Esophagus squamous epithelium (tissue), 5 donors: ENCODE measurements at regions not wholly inside any gene's neighbourhood (a gene's known extent, or its start where the extent isn't known, plus 50 kb on each side); places are given as distances from the start of the nearest gene placed in this dataset.
A peak's percentile ranks its signal among the peaks of the same experiment; 100 is the strongest.

Source experiments
- DNase-seq: peaks from one replicate; lab custom pipeline; 2025; lab: John Stamatoyannopoulos, UW
- H3K27ac ChIP-seq, 4 donors: fragments of 200-600 bp; sonication (generic); one replicate each; pipeline ENCODE4 v1.5.1; 2016 to 2019; ENCODE audit warnings: mild to moderate bottlenecking in 1 of 4
- H3K27me3 ChIP-seq, 4 donors: fragments of 200-600 bp; sonication (generic); 1 replicate in 3 of 4; 2 replicates in 1 of 4; pipeline versions ENCODE4 v1.5.1 to v1.6.0; 2017 to 2021; ENCODE audit warnings: antibody characterized with exemption in 1 of 4
- H3K36me3 ChIP-seq, 3 donors: fragments of 200-600 bp; sonication (generic); one replicate each; pipeline ENCODE4 v1.5.1; 2016 to 2019
- H3K4me1 ChIP-seq, 3 donors: fragments of 200-600 bp; sonication (generic); one replicate each; pipeline ENCODE4 v1.5.1; 2017 to 2019
- H3K4me3 ChIP-seq, 4 donors: fragments of 200-600 bp; sonication (generic); 1 replicate in 3 of 4; 2 replicates in 1 of 4; pipeline ENCODE4 v1.5.1; 2016 to 2019; ENCODE audit warnings: mild to moderate bottlenecking in 2 of 4, moderate library complexity in 1 of 4
- H3K9me3 ChIP-seq, 3 donors: fragments of 200-600 bp; sonication (generic); one replicate each; pipeline ENCODE4 v1.5.1; 2016 to 2019
- POLR2A ChIP-seq, 4 donors: fragments of 450-650 bp; IDR thresholded peaks; one replicate each; pipeline ENCODE4 v1.6.1; 2017; ENCODE audit warnings: antibody characterized with exemption in 4 of 4, mild to moderate bottlenecking in 4 of 4, moderate library complexity in 3 of 4
- WGBS, 2 donors: methylation state at CpG; one replicate each; pipeline ENCODE4 v1.1.5; 2018; 5-methylcytosine and 5-hydroxymethylcytosine counted together
- intact Hi-C: fragments of 100-400 bp; cut with DNase I; formaldehyde crosslinking; loops from one replicate; pipeline ENCODE4 v1.15.0; 2022
- TF ChIP-seq, protein P1 (sequence below), 6 experiments: fragments of 450-650 bp in 4 of 6; fragments of 200-600 bp in 2 of 6; sonication (generic) in 2 of 6; IDR thresholded peaks; one replicate each; pipeline ENCODE4 v1.5.1; 2016 to 2019; ENCODE audit warnings: antibody characterized with exemption in 6 of 6, mild to moderate bottlenecking in 4 of 6, moderate library complexity in 4 of 6
- donor health status: DM: yes; HTN: yes; CAD: no.

DNA sequence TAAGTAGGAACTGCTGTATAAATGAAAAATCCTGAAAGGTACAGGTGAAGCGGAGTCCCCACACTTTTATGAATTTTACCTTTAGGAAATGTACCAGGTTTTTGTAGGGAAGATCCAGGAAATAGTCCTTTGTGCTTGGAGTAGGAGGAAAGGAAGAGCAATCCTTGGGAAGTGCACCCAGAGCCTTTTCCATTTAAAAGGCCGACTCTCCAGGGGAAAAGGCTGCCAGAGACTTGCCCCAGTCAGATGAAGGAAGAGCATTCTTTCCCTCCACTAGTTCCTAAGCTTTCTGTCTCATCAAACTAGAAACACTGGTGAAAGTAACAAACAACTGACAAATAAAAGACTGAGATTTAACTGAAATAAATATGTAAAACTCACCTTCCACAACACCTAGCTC lies 779.4 kb upstream of the CDH6 start:
- Histone ChIP-seq H3K27ac (no peak overlapping the region), H3K4me1 (no peaks in the 10 kb centered on the region), H3K9me3 (peaks cover 0 to 2% (median 0%) of the 10 kb centered on the region in 3 donors), H3K4me3 (no peak overlapping the region), H3K36me3 (no peaks in the 10 kb centered on the region), H3K27me3 (no peaks in the 10 kb centered on the region)
- intact Hi-C loops, result no loop called here
- TF ChIP-seq, protein P1, sequence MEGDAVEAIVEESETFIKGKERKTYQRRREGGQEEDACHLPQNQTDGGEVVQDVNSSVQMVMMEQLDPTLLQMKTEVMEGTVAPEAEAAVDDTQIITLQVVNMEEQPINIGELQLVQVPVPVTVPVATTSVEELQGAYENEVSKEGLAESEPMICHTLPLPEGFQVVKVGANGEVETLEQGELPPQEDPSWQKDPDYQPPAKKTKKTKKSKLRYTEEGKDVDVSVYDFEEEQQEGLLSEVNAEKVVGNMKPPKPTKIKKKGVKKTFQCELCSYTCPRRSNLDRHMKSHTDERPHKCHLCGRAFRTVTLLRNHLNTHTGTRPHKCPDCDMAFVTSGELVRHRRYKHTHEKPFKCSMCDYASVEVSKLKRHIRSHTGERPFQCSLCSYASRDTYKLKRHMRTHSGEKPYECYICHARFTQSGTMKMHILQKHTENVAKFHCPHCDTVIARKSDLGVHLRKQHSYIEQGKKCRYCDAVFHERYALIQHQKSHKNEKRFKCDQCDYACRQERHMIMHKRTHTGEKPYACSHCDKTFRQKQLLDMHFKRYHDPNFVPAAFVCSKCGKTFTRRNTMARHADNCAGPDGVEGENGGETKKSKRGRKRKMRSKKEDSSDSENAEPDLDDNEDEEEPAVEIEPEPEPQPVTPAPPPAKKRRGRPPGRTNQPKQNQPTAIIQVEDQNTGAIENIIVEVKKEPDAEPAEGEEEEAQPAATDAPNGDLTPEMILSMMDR (IDR thresholded peaks at IDR 0.05), result no peak
- no peak for TF ChIP-seq POLR2A (IDR thresholded peaks at IDR 0.05)
- DNase-seq, result no peak
- WGBS, 2 donors, result 57 to 63% methylated on average over 2 of the region's 2 CpGs

GRCh38 chr5:30413540-30413939 lies 779.9 kb upstream of the CDH6 start:
- intact Hi-C loops, result no loop called here
- Histone ChIP-seq H3K9me3 (peaks cover 0 to 2% (median 0%) of the 10 kb centered on the region in 3 donors), H3K27ac (no peak overlapping the region), H3K27me3 (no peaks in the 10 kb centered on the region), H3K4me3 (no peak overlapping the region), H3K36me3 (no peaks in the 10 kb centered on the region), H3K4me1 (no peaks in the 10 kb centered on the region)
- WGBS, 2 donors, result 33 to 42% methylated on average over 2 of the region's 2 CpGs
- TF ChIP-seq POLR2A (IDR thresholded peaks at IDR 0.05), result no peak
- TF ChIP-seq, protein P1 (IDR thresholded peaks at IDR 0.05), result no peak
- no peak for DNase-seq

- H3K4me3 ChIP-seq, result no peak overlapping the region
- no peaks in the 10 kb centered on the region for H3K27me3 ChIP-seq
- TF ChIP-seq, protein P1 (IDR thresholded peaks at IDR 0.05), result no peak
- no peak for TF ChIP-seq POLR2A (IDR thresholded peaks at IDR 0.05)
- no peaks in the 10 kb centered on the region for H3K9me3 ChIP-seq
- no peaks in the 10 kb centered on the region for H3K4me1 ChIP-seq
- H3K36me3 ChIP-seq, result no peaks in the 10 kb centered on the region
- no peak overlapping the region for H3K27ac ChIP-seq
- no peak for DNase-seq
- 26 to 27% methylated on average over 2 of the region's 2 CpGs for WGBS, 2 donors
- intact Hi-C loops, result no loop called here
Measured at GRCh38 chr5:30405821-30406220, 787.7 kb upstream of the CDH6 start.

- no peak overlapping the region for H3K27ac ChIP-seq
- no peaks in the 10 kb centered on the region for H3K27me3 ChIP-seq
- H3K4me1 ChIP-seq, result no peaks in the 10 kb centered on the region
- H3K36me3 ChIP-seq, result no peaks in the 10 kb centered on the region
- 27 to 48% methylated on average over 3 of the region's 3 CpGs for WGBS, 2 donors
- TF ChIP-seq POLR2A (IDR thresholded peaks at IDR 0.05), result no peak
- TF ChIP-seq, protein P1 (IDR thresholded peaks at IDR 0.05), result peak in 1 of 6 experiments; percentile 8
- no peak for DNase-seq
- H3K9me3 ChIP-seq, result no peaks in the 10 kb centered on the region
- H3K4me3 ChIP-seq, result no peak overlapping the region
- intact Hi-C loops, result no loop called here
Measured at GRCh38 chr5:30401479-30402058, 791.9 kb upstream of the CDH6 start.

DNA sequence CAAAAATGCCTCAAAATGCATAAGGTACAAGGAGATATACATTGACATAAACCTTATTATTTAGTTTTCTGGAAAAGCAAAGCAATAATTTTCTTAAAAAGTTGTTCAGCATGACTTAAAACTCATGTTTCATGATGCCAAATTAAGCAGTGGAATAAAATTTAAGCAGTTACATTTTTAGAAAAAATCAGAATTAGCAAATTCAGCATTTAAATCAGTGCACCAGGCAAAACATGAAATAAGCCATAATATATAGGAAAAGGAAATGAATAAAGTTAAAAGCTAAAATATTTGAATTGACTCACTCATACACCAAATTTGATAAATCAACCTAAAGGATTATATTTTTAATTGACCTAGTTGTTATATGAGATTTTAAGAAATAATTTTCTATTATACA lies 795.1 kb upstream of the CDH6 start:
- H3K4me3 ChIP-seq, result no peak overlapping the region
- H3K36me3 ChIP-seq, result no peaks in the 10 kb centered on the region
- H3K4me1 ChIP-seq, result no peaks in the 10 kb centered on the region
- no peaks in the 10 kb centered on the region for H3K27me3 ChIP-seq
- no peak for TF ChIP-seq POLR2A (IDR thresholded peaks at IDR 0.05)
- TF ChIP-seq, protein P1 (IDR thresholded peaks at IDR 0.05), result no peak
- intact Hi-C loops, result no loop called here
- no peak overlapping the region for H3K27ac ChIP-seq
- no peak for DNase-seq
- H3K9me3 ChIP-seq, result no peaks in the 10 kb centered on the region
